ENCODE measurements at regions not wholly inside any gene's neighbourhood (a gene's known extent, or its start where the extent isn't known, plus 50 kb on each side); places are given as distances from the start of the nearest gene placed in this dataset.

GRCh38 chr7:9961161-9961922 is 1012.3 kb upstream of the PHF14 start:
- no peaks in the 10 kb centered on the region for H3K36me3 ChIP-seq
- intact Hi-C loops (cut with DNase I), result no loop called here
- 87 to 91% (median 90%) methylated on average over 5 of the region's 5 CpGs for WGBS, 3 donors
- no peak overlapping the region for H3K4me3 ChIP-seq
- H3K9me3 ChIP-seq, result no peaks in the 10 kb centered on the region
- H3K27ac ChIP-seq, result no peak overlapping the region
- H3K27me3 ChIP-seq, result no peaks in the 10 kb centered on the region
- no peak for TF ChIP-seq POLR2A (IDR thresholded peaks at IDR 0.05)
- TF ChIP-seq CTCF (IDR thresholded peaks at IDR 0.05), result no peak
- TF ChIP-seq EP300 (IDR thresholded peaks at IDR 0.05), result no peak
- DNase-seq, result no peak
- no peaks in the 10 kb centered on the region for H3K4me1 ChIP-seq (ENCODE audit: insufficient read depth)

- DNase-seq, result no peak
- Histone ChIP-seq H3K36me3 (no peaks in the 10 kb centered on the region), H3K27ac (no peak overlapping the region), H3K4me1 (ENCODE audit: insufficient read depth) (no peaks in the 10 kb centered on the region), H3K4me3 (no peak overlapping the region), H3K27me3 (no peaks in the 10 kb centered on the region), H3K9me3 (no peaks in the 10 kb centered on the region)
- no peak for TF ChIP-seq CTCF (IDR thresholded peaks at IDR 0.05)
- TF ChIP-seq POLR2A (IDR thresholded peaks at IDR 0.05), result no peak
- no peak for TF ChIP-seq EP300 (IDR thresholded peaks at IDR 0.05)
- intact Hi-C loops (cut with DNase I), result no loop called here
- WGBS, 3 donors, result 44 to 64% (median 59%) methylated on average over 4 of the region's 4 CpGs
These were observed 1010.9 kb upstream of the PHF14 start for GRCh38 chr7:9962742-9963141.

- no peak overlapping the region for H3K27ac ChIP-seq
- H3K27me3 ChIP-seq, result no peaks in the 10 kb centered on the region
- H3K9me3 ChIP-seq, result no peaks in the 10 kb centered on the region
- intact Hi-C loops (cut with DNase I), result no loop called here
- WGBS, 3 donors, result 42 to 60% (median 51%) methylated on average over 4 of the region's 4 CpGs
- no peaks in the 10 kb centered on the region for H3K36me3 ChIP-seq
- TF ChIP-seq POLR2A (IDR thresholded peaks at IDR 0.05) (no peak), CTCF (IDR thresholded peaks at IDR 0.05) (no peak), EP300 (IDR thresholded peaks at IDR 0.05) (no peak)
- no peak for DNase-seq
- H3K4me3 ChIP-seq, result no peak overlapping the region
- H3K4me1 ChIP-seq (ENCODE audit: insufficient read depth), result no peaks in the 10 kb centered on the region
These were observed 995.3 kb upstream of the PHF14 start for GRCh38 chr7:9978106-9979064.

- Histone ChIP-seq H3K27me3 (no peaks in the 10 kb centered on the region), H3K27ac (no peak overlapping the region), H3K4me1 (ENCODE audit: insufficient read depth) (no peaks in the 10 kb centered on the region), H3K4me3 (no peak overlapping the region), H3K9me3 (no peaks in the 10 kb centered on the region), H3K36me3 (no peaks in the 10 kb centered on the region)
- WGBS, 3 donors, result 7 to 16% (median 12%) methylated on average over 2 of the region's 2 CpGs
- intact Hi-C loops (cut with DNase I), result no loop called here
- DNase-seq, result no peak
- TF ChIP-seq EP300 (IDR thresholded peaks at IDR 0.05), result no peak
- no peak for TF ChIP-seq POLR2A (IDR thresholded peaks at IDR 0.05)
- no peak for TF ChIP-seq CTCF (IDR thresholded peaks at IDR 0.05)
These were observed 991.8 kb upstream of the PHF14 start for GRCh38 chr7:9981742-9982349.
